Adrenal gland (tissue), 9 donors: ENCODE measurements at regions not wholly inside any gene's neighbourhood (a gene's known extent, or its start where the extent isn't known, plus 50 kb on each side); places are given as distances from the start of the nearest gene placed in this dataset.
"Not testable (repeated sequence)": the region's sequence is repeated elsewhere in the genome, so short reads cannot be mapped to it uniquely, and the experiment has no call there.

Experiments used
- DNase-seq, 7 donors: peaks; one replicate each; pipeline ENCODE4 v3.0.0-alpha.2; 2019 to 2020
- H3K27ac ChIP-seq, 5 donors: fragments of 200-600 bp; sonication (generic) in 4 of 5; 1 replicate in 3 of 5; 2 replicates in 2 of 5; pipeline versions ENCODE4 v1.5.1 to v1.8.0; 2016 to 2020; ENCODE audit warnings: mild to moderate bottlenecking in 1 of 5
- H3K27me3 ChIP-seq: fragments of 200-600 bp; 2 replicates; pipeline ENCODE4 v1.8.0; 2021
- H3K36me3 ChIP-seq, 2 donors: fragments of 200-600 bp; replicated peaks in 1 of 2; 1 replicate in 1 of 2; 2 replicates in 1 of 2; pipeline versions ENCODE4 v1.5.1 to v1.8.0; 2018 to 2022
- H3K4me1 ChIP-seq, 2 donors: fragments of 200-600 bp; replicated peaks in 1 of 2; 1 replicate in 1 of 2; 2 replicates in 1 of 2; pipeline versions ENCODE4 v1.5.1 to v1.8.0; 2018 to 2021
- H3K4me3 ChIP-seq, 4 donors: fragments of 200-600 bp; sonication (generic) in 3 of 4; one replicate each; pipeline ENCODE4 v1.5.1; 2016 to 2018
- H3K9me3 ChIP-seq, 3 donors: fragments of 200-600 bp; sonication (generic) in 1 of 3; replicated peaks in 1 of 3; 1 replicate in 2 of 3; 2 replicates in 1 of 3; pipeline versions ENCODE4 v1.5.1 to v1.8.0; 2016 to 2021
- POLR2A ChIP-seq, 2 donors: fragments of 450-650 bp; IDR thresholded peaks; one replicate each; pipeline ENCODE4 v1.6.1; 2017; ENCODE audit warnings: antibody characterized with exemption in 2 of 2, mild to moderate bottlenecking in 2 of 2, moderate library complexity in 1 of 2
- WGBS, 4 donors: extraction: QIAGEN DNeasy Blood & Tissue Kit in 2 of 4; methylation state at CpG; one replicate each; pipeline versions ENCODE4 v1.1.5 to v1.1.7; 2013 to 2017; 5-methylcytosine and 5-hydroxymethylcytosine counted together
- intact Hi-C, 2 donors: fragments of 100-400 bp; cut with DNase I; formaldehyde crosslinking; loops; one replicate each; pipeline versions ENCODE4 v1.14.1 to v1.15.0; 2022 to 2023
- TF ChIP-seq, protein P1 (sequence below), 6 experiments: fragments of 450-650 bp in 4 of 6; fragments of 200-600 bp in 2 of 6; sonication (generic) in 1 of 6; IDR thresholded peaks; 1 replicate in 5 of 6; 2 replicates in 1 of 6; pipeline versions ENCODE4 v1.5.1 to v1.8.0; 2016 to 2021; ENCODE audit warnings: antibody characterized with exemption in 6 of 6, mild to moderate bottlenecking in 2 of 6, moderate library complexity in 1 of 6
- donor health status: healthy with polysubstance abuse.
- donor health status: Bipolar disorder and iron deficiency.
- donor health status: DM: yes; HTN: yes; CAD: no.
- donor health status: DM: no; HTN: no; CAD: no.
- donor health status: DM: no; HTN: no; CAD: no.

- Histone ChIP-seq H3K36me3 (no peaks in the 10 kb centered on the region), H3K9me3 (no peaks in the 10 kb centered on the region), H3K27me3 (no peaks in the 10 kb centered on the region), H3K27ac (no peak overlapping the region), H3K4me1 (no peaks in the 10 kb centered on the region), H3K4me3 (no peak overlapping the region)
- no peak for DNase-seq
- no peak for TF ChIP-seq POLR2A (IDR thresholded peaks at IDR 0.05)
- TF ChIP-seq, protein P1, sequence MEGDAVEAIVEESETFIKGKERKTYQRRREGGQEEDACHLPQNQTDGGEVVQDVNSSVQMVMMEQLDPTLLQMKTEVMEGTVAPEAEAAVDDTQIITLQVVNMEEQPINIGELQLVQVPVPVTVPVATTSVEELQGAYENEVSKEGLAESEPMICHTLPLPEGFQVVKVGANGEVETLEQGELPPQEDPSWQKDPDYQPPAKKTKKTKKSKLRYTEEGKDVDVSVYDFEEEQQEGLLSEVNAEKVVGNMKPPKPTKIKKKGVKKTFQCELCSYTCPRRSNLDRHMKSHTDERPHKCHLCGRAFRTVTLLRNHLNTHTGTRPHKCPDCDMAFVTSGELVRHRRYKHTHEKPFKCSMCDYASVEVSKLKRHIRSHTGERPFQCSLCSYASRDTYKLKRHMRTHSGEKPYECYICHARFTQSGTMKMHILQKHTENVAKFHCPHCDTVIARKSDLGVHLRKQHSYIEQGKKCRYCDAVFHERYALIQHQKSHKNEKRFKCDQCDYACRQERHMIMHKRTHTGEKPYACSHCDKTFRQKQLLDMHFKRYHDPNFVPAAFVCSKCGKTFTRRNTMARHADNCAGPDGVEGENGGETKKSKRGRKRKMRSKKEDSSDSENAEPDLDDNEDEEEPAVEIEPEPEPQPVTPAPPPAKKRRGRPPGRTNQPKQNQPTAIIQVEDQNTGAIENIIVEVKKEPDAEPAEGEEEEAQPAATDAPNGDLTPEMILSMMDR (IDR thresholded peaks at IDR 0.05) = no peak
- intact Hi-C loops = no loop called here
- WGBS, 4 donors = 63 to 86% (median 78%) methylated on average over 1 of the region's 1 CpG
These were observed 61.7 kb upstream of the PTHLH start for GRCh38 chr12:28034271-28034670.

DNA sequence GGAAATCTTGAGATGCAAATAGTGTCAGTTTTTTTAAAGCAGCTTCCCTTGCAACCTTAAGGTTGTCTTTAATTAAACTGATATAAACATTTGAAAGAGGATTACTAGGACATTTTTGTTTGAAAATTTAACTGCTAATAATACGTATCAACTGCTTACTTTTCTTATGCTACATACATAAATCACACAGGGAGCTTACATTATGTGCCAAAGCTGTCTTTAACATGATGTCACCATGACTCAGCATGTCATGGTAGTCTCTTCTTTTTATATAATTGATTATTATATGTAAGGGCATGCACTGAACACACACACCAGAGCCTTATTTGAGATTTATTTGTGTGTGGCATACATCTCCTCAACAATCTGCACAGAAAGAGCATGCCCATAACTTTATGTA lies 63.0 kb upstream of the PTHLH start:
- no peak for TF ChIP-seq POLR2A (IDR thresholded peaks at IDR 0.05)
- TF ChIP-seq, protein P1 (IDR thresholded peaks at IDR 0.05) = no peak
- Histone ChIP-seq H3K4me3 (no peak overlapping the region), H3K27me3 (no peaks in the 10 kb centered on the region), H3K9me3 (no peaks in the 10 kb centered on the region), H3K36me3 (no peaks in the 10 kb centered on the region), H3K4me1 (no peaks in the 10 kb centered on the region), H3K27ac (no peak overlapping the region)
- intact Hi-C loops = no loop called here
- 35 to 50% (median 46%) methylated on average over 1 of the region's 1 CpG for WGBS, 4 donors
- DNase-seq = no peak

DNA sequence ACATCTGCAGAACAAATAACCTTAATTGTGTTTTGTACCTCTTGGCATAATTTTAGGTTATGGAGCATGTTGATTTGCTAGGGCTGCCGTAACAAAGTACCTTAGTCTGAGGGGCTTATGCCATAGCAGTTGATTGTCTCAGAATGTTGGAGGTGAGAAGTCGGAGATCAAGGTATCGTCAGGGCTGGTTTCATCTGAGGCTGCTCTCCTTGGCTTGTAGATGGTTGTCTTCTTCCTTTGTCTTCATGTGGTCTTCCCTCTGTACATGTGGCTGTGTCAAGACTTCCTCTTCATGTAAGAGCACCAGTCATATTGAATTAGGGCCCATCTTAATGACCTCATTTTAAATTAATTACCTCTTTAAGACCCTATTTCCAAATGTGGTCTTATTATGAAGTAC lies 64.4 kb upstream of the PTHLH start:
- no peaks in the 10 kb centered on the region for H3K36me3 ChIP-seq
- H3K4me3 ChIP-seq = no peak overlapping the region
- H3K9me3 ChIP-seq = no peaks in the 10 kb centered on the region
- H3K27me3 ChIP-seq = no peaks in the 10 kb centered on the region
- DNase-seq = no peak
- TF ChIP-seq, protein P1 (IDR thresholded peaks at IDR 0.05) = no peak
- no peak for TF ChIP-seq POLR2A (IDR thresholded peaks at IDR 0.05)
- no peak overlapping the region for H3K27ac ChIP-seq
- intact Hi-C loops = no loop called here
- no peaks in the 10 kb centered on the region for H3K4me1 ChIP-seq
- 78 to 97% (median 87%) methylated on average over 3 of the region's 3 CpGs for WGBS, 4 donors

- Histone ChIP-seq H3K27ac (no peak overlapping the region), H3K9me3 (no peaks in the 10 kb centered on the region), H3K4me1 (no peaks in the 10 kb centered on the region), H3K36me3 (no peaks in the 10 kb centered on the region), H3K4me3 (no peak overlapping the region), H3K27me3 (no peaks in the 10 kb centered on the region)
- 63 to 81% (median 79%) methylated on average over 2 of the region's 2 CpGs for WGBS, 4 donors
- no peak for DNase-seq
- intact Hi-C loops = no loop called here
- TF ChIP-seq POLR2A (IDR thresholded peaks at IDR 0.05) = no peak
- TF ChIP-seq, protein P1 (IDR thresholded peaks at IDR 0.05) = no peak
These were observed 67.7 kb upstream of the PTHLH start for GRCh38 chr12:28040246-28040645.

DNA sequence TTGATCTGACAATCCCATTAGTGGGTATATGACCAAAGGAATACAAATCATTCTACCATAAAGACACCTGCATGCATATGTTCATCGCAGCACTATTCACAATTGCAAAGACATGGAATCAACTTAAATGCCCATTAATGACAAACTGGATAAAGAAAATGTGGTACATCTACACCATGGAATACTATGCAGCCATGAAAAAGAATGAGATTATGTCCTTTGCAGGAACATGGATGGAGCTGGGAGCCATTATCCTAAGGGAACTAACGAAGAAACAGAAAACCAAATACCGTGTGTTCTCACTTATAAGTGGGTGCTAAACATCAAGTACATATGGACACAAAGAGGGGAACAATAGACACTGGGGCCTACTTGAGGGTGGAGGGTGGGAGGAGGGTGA lies 74.1 kb upstream of the PTHLH start:
- H3K4me3 ChIP-seq, H3K9me3 ChIP-seq, H3K27ac ChIP-seq, H3K4me1 ChIP-seq, H3K27me3 ChIP-seq, DNase-seq, intact Hi-C loops, H3K36me3 ChIP-seq: not testable (repeated sequence)
- WGBS, 4 donors = 63 to 88% (median 78%) methylated on average over 3 of the region's 3 CpGs
